H9 (cell line): ENCODE measurements at regions not wholly inside any gene's neighbourhood (a gene's known extent, or its start where the extent isn't known, plus 50 kb on each side); places are given as distances from the start of the nearest gene placed in this dataset.

Source experiments
- DNase-seq: peaks from one replicate; pipeline ENCODE4 v3.0.0-alpha.2; 2017
- H2AFZ ChIP-seq: one replicate; pipeline ENCODE4 v1.6.1; 2013; ENCODE audit warnings: mild to moderate bottlenecking, low read length, control low read depth, moderate library complexity
- H2AK5ac ChIP-seq: 2 replicates; pipeline ENCODE4 v1.6.1; 2013; ENCODE audit warnings: low read length, control low read depth, mixed read lengths; ENCODE audit not compliant: insufficient read length
- H2BK120ac ChIP-seq: one replicate; pipeline ENCODE4 v1.6.1; 2013; ENCODE audit warnings: low read depth, mild to moderate bottlenecking, low read length, control low read depth, inconsistent platforms; ENCODE audit not compliant: poor library complexity, severe bottlenecking
- H2BK12ac ChIP-seq: 2 replicates; pipeline ENCODE4 v1.6.1; 2013; ENCODE audit warnings: low read length, control low read depth, mixed read lengths, low read depth; ENCODE audit not compliant: insufficient read length
- H2BK15ac ChIP-seq: 2 replicates; pipeline ENCODE4 v1.6.1; 2013; ENCODE audit warnings: low read depth, low read length, control low read depth
- H2BK20ac ChIP-seq: one replicate; pipeline ENCODE4 v1.6.1; 2013; ENCODE audit warnings: low read depth, mild to moderate bottlenecking, low read length, control low read depth, inconsistent platforms; ENCODE audit not compliant: poor library complexity, severe bottlenecking
- H2BK5ac ChIP-seq: 2 replicates; pipeline ENCODE4 v1.6.1; 2013; ENCODE audit warnings: low read length, control low read depth, mixed read lengths; ENCODE audit not compliant: insufficient read length
- H3K14ac ChIP-seq: 2 replicates; pipeline ENCODE4 v1.6.1; 2013; ENCODE audit warnings: low read length, control low read depth; ENCODE audit not compliant: insufficient read depth
- H3K18ac ChIP-seq: 2 replicates; pipeline ENCODE4 v1.6.1; 2013; ENCODE audit warnings: low read depth, mild to moderate bottlenecking, mixed read lengths, low read length, control low read depth; ENCODE audit not compliant: insufficient read length
- H3K23ac ChIP-seq: 2 replicates; pipeline ENCODE4 v1.6.1; 2013; ENCODE audit warnings: low read length, control low read depth, mixed read lengths, low read depth; ENCODE audit not compliant: insufficient read length
- H3K23me2 ChIP-seq: 2 replicates; pipeline ENCODE4 v1.6.1; 2013; ENCODE audit warnings: low read depth, mild to moderate bottlenecking, mixed read lengths, low read length, control low read depth; ENCODE audit not compliant: insufficient read length, poor library complexity, severe bottlenecking
- H3K27ac ChIP-seq: 2 replicates; pipeline ENCODE4 v1.5.1; 2013; ENCODE audit warnings: low read length, control low read depth, mixed read lengths, low read depth; ENCODE audit not compliant: insufficient read length
- H3K27me3 ChIP-seq: 2 replicates; pipeline ENCODE4 v1.6.1; 2013; ENCODE audit warnings: low read length, control low read depth, inconsistent platforms; ENCODE audit not compliant: insufficient read depth
- H3K4ac ChIP-seq: 2 replicates; pipeline ENCODE4 v1.6.1; 2013; ENCODE audit warnings: low read depth, mild to moderate bottlenecking, control low read depth, inconsistent platforms, low read length, moderate library complexity
- H3K4me1 ChIP-seq: 2 replicates; pipeline ENCODE4 v1.6.1; 2013; ENCODE audit warnings: low read length, control low read depth, inconsistent platforms; ENCODE audit not compliant: insufficient read depth
- H3K4me2 ChIP-seq: 2 replicates; pipeline ENCODE4 v1.6.1; 2013; ENCODE audit warnings: low read length, control low read depth, mixed read lengths; ENCODE audit not compliant: insufficient read length, insufficient read depth
- H3K56ac ChIP-seq: 2 replicates; pipeline ENCODE4 v1.6.1; 2013; ENCODE audit warnings: low read depth, mild to moderate bottlenecking, mixed read lengths, low read length, control low read depth; ENCODE audit not compliant: insufficient read length
- H3K79me1 ChIP-seq: 2 replicates; pipeline ENCODE4 v1.6.1; 2013; ENCODE audit warnings: low read depth, mild to moderate bottlenecking, moderate library complexity, low read length, control low read depth, inconsistent platforms; ENCODE audit not compliant: insufficient read depth, poor library complexity, severe bottlenecking
- H3K79me2 ChIP-seq: 2 replicates; pipeline ENCODE4 v1.6.1; 2013; ENCODE audit warnings: low read length, control low read depth, inconsistent platforms; ENCODE audit not compliant: insufficient read depth
- H3K9ac ChIP-seq: 2 replicates; pipeline ENCODE4 v1.6.1; 2013; ENCODE audit warnings: low read length, control low read depth, mixed read lengths; ENCODE audit not compliant: insufficient read length; ENCODE audit errors: extremely low read depth
- H3K9me3 ChIP-seq: one replicate; pipeline ENCODE4 v1.6.1; 2013; ENCODE audit warnings: low read depth, low read length, inconsistent platforms; ENCODE audit not compliant: control insufficient read depth
- H3T11ph ChIP-seq: one replicate; pipeline ENCODE4 v1.6.1; 2013; ENCODE audit warnings: mild to moderate bottlenecking, low read length, control low read depth, inconsistent platforms
- H4K20me1 ChIP-seq: one replicate; pipeline ENCODE4 v1.6.1; 2013; ENCODE audit not compliant: control insufficient read depth, insufficient read length, insufficient read depth
- H4K5ac ChIP-seq: 2 replicates; pipeline ENCODE4 v1.6.1; 2013; ENCODE audit warnings: low read depth, mild to moderate bottlenecking, mixed read lengths, low read length, control low read depth; ENCODE audit not compliant: insufficient read length
- H4K8ac ChIP-seq: replicated peaks from 2 replicates; pipeline ENCODE4 v1.6.1; 2013; ENCODE audit warnings: low read length, control low read depth, mixed read lengths, low read depth; ENCODE audit not compliant: insufficient read length
- H4K91ac ChIP-seq: 2 replicates; pipeline ENCODE4 v1.6.1; 2013; ENCODE audit warnings: low read depth, mild to moderate bottlenecking, moderate library complexity, mixed read lengths, low read length, control low read depth; ENCODE audit not compliant: insufficient read length
- H3K27ac Mint-ChIP-seq, 3 experiments: 2 replicates in 2 of 3; 3 replicates in 1 of 3; pipeline ENCODE4 v1.8.0; 2020 to 2021; ENCODE audit warnings: mixed read lengths in 3 of 3, mild to moderate bottlenecking in 1 of 3, moderate library complexity in 1 of 3
- H3K27me3 Mint-ChIP-seq: 2 replicates; pipeline ENCODE4 v1.8.0; 2021; ENCODE audit warnings: low read depth, mild to moderate bottlenecking, moderate library complexity, mixed read lengths
- H3K36me3 Mint-ChIP-seq, 3 experiments: 2 replicates in 2 of 3; 3 replicates in 1 of 3; pipeline ENCODE4 v1.8.0; 2020 to 2021; ENCODE audit warnings: low read depth in 3 of 3, mixed read lengths in 3 of 3; ENCODE audit not compliant: insufficient read depth in 1 of 3
- H3K4me1 Mint-ChIP-seq, 2 experiments: 2 replicates each; pipeline ENCODE4 v1.8.0; 2020; ENCODE audit warnings: mixed read lengths in 2 of 2
- H3K4me3 Mint-ChIP-seq, 2 experiments: 2 replicates in 1 of 2; 3 replicates in 1 of 2; pipeline ENCODE4 v1.8.0; 2020 to 2021; ENCODE audit warnings: mild to moderate bottlenecking in 2 of 2, mixed read lengths in 2 of 2, moderate library complexity in 1 of 2
- H3K9me3 Mint-ChIP-seq, 2 experiments: 2 replicates in 1 of 2; 3 replicates in 1 of 2; pipeline ENCODE4 v1.8.0; 2020; ENCODE audit warnings: mild to moderate bottlenecking in 2 of 2, mixed read lengths in 2 of 2, moderate library complexity in 1 of 2
- CTCF ChIP-seq: fragments of 200-600 bp; sonication (generic); conservative IDR thresholded peaks from 3 replicates; pipeline ENCODE4 v1.8.0; 2021; ENCODE audit warnings: antibody characterized with exemption, mild to moderate bottlenecking
- WGBS: extraction: QIAGEN DNeasy Blood & Tissue Kit; methylation state at CpG from one replicate; pipeline ENCODE4 v1.1.7; 2013; ENCODE audit warnings: missing lambda C conversion rate, low lambda C conversion rate, mixed read lengths; ENCODE audit not compliant: insufficient read length; ENCODE audit errors: extremely low coverage; 5-methylcytosine and 5-hydroxymethylcytosine counted together

DNA sequence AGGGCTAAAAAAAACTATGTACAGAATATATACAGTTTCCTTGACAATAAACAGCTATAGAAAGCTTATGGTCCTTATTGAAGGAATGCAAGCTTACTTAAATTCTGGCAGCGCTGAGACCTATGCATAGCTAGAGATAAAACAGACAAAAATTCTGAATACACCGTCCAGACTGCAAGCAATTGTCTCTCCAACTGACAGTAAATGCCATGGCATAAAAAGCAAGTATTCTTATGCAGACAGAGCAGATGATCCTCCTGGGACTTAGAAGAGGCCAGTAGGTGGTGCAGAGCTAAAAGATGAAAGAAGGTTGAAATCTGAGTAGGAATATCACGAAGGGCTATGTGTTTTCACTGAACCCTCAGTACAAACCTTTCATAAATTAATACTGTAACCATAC, 157.0 kb upstream of the CACNA2D1 start:
- no peak overlapping the region for H2AFZ ChIP-seq
- H3K79me2 ChIP-seq = no peaks in the 10 kb centered on the region
- no peak overlapping the region for H2BK120ac ChIP-seq
- H4K5ac ChIP-seq = no peak overlapping the region
- no peaks in the 10 kb centered on the region for H4K20me1 ChIP-seq
- H3K23me2 ChIP-seq = no peaks in the 10 kb centered on the region
- no peak overlapping the region for H2BK20ac ChIP-seq
- H3K27me3 ChIP-seq = no peaks in the 10 kb centered on the region
- Mint-ChIP-seq H3K36me3 (peaks cover 0 to 13% (median 6%) of the 10 kb centered on the region in 3 experiments; a peak in 5 of 7 replicates), H3K27me3 (no peaks in the 10 kb centered on the region), H3K9me3 (peaks cover 7 to 11% of the 10 kb centered on the region in 2 experiments), H3K27ac (no peak overlapping the region), H3K4me3 (no peak overlapping the region), H3K4me1 (peaks cover 22 to 24% of the 10 kb centered on the region in 2 experiments)
- H3K23ac ChIP-seq = no peak overlapping the region
- H3K9me3 ChIP-seq = no peaks in the 10 kb centered on the region
- no peaks in the 10 kb centered on the region for H3K79me1 ChIP-seq
- no peak overlapping the region for H3T11ph ChIP-seq
- no peak for DNase-seq
- no peak overlapping the region for H2AK5ac ChIP-seq
- H3K14ac ChIP-seq = no peak overlapping the region
- no peaks in the 10 kb centered on the region for H3K4me1 ChIP-seq
- H3K4me2 ChIP-seq = no peak overlapping the region
- no peak overlapping the region for H2BK12ac ChIP-seq
- no peak overlapping the region for H3K18ac ChIP-seq
- H2BK5ac ChIP-seq = no peak overlapping the region
- no peak overlapping the region for H4K91ac ChIP-seq
- no peak overlapping the region for H3K56ac ChIP-seq
- no peak overlapping the region for H2BK15ac ChIP-seq
- no peak overlapping the region for H3K4ac ChIP-seq
- WGBS = no CpG with 5 or more reads among the region's 3 CpGs
- H3K27ac ChIP-seq = no peak overlapping the region
- peak; percentile 33; the same call in 2 of the 3 replicates for TF ChIP-seq CTCF
- H4K8ac ChIP-seq = no peak overlapping the region
- H3K9ac ChIP-seq = no peak overlapping the region
